Neural progenitor cell (in vitro differentiated cells): ENCODE measurements at regions not wholly inside any gene's neighbourhood (a gene's known extent, or its start where the extent isn't known, plus 50 kb on each side); places are given as distances from the start of the nearest gene placed in this dataset.

Source experiments
- CTCF ChIP-seq: fragments of 200-600 bp; sonication (generic); IDR thresholded peaks from 2 replicates; pipeline ENCODE4 v1.5.1; 2017; ENCODE audit warnings: antibody characterized with exemption, mild to moderate bottlenecking
- EZH2 ChIP-seq: fragments of 200-600 bp; sonication (generic); IDR thresholded peaks from 2 replicates; pipeline ENCODE4 v1.6.1; 2017; ENCODE audit warnings: antibody characterized with exemption, mild to moderate bottlenecking, moderate library complexity

GRCh38 chr10:89978081-89978480 is 276.7 kb downstream of the KIF20B start:
- TF ChIP-seq CTCF = no peak
- TF ChIP-seq EZH2 = no peak
